CD1c-positive myeloid dendritic cell (primary cell): ENCODE measurements at regions not wholly inside any gene's neighbourhood (a gene's known extent, or its start where the extent isn't known, plus 50 kb on each side); places are given as distances from the start of the nearest gene placed in this dataset.
"Not testable (repeated sequence)": the region's sequence is repeated elsewhere in the genome, so short reads cannot be mapped to it uniquely, and the experiment has no call there.

ENCODE experiments used
- DNase-seq: peaks from one replicate; pipeline ENCODE4 v3.0.0-alpha.2; 2016; ENCODE audit errors: extremely low spot score

- DNase-seq, result no peak
Observed at GRCh38 chr3:153746211-153746610, 375.0 kb upstream of the ARHGEF26 start.

GRCh38 chr3:153749070-153749610 is 372.1 kb upstream of the ARHGEF26 start:
- no peak for DNase-seq

- DNase-seq, result no peak
Observed at GRCh38 chr3:153752405-153753027, 368.7 kb upstream of the ARHGEF26 start.

GRCh38 chr3:153753035-153753434 is 368.2 kb upstream of the ARHGEF26 start:
- no peak for DNase-seq

GRCh38 chr3:153756816-153757215 is 364.4 kb upstream of the ARHGEF26 start:
- no peak for DNase-seq

- DNase-seq, result no peak
Observed at GRCh38 chr3:153757839-153758238, 363.4 kb upstream of the ARHGEF26 start.

GRCh38 chr3:153760948-153761347 is 360.2 kb upstream of the ARHGEF26 start:
- no peak for DNase-seq

- DNase-seq, result no peak
Observed at GRCh38 chr3:153762411-153763235, 358.6 kb upstream of the ARHGEF26 start.

GRCh38 chr3:153767601-153768560 is 353.3 kb upstream of the ARHGEF26 start:
- DNase-seq, result no peak

GRCh38 chr3:153768561-153769469 is 352.4 kb upstream of the ARHGEF26 start:
- peak; percentile 74 for DNase-seq

- no peak for DNase-seq
Observed at GRCh38 chr3:153783106-153783505, 338.1 kb upstream of the ARHGEF26 start.

- no peak for DNase-seq
Observed at GRCh38 chr3:153783741-153784480, 337.3 kb upstream of the ARHGEF26 start.

- DNase-seq, result no peak
Observed at GRCh38 chr3:153785901-153786300, 335.3 kb upstream of the ARHGEF26 start.

GRCh38 chr3:153789380-153789779 is 331.8 kb upstream of the ARHGEF26 start:
- DNase-seq, result no peak

- not testable (repeated sequence) for DNase-seq
Observed at GRCh38 chr3:153797056-153797455, 324.1 kb upstream of the ARHGEF26 start.

- no peak for DNase-seq
Observed at GRCh38 chr3:153809097-153809496, 312.1 kb upstream of the ARHGEF26 start.

GRCh38 chr3:153818338-153818737 is 302.9 kb upstream of the ARHGEF26 start:
- DNase-seq, result no peak

- DNase-seq, result peak; percentile 39
Observed at GRCh38 chr3:153820035-153820434, 301.2 kb upstream of the ARHGEF26 start.

- DNase-seq, result not testable (repeated sequence)
Observed at GRCh38 chr3:153828346-153828745, 292.8 kb upstream of the ARHGEF26 start.

GRCh38 chr3:153829606-153830170 is 291.5 kb upstream of the ARHGEF26 start:
- no peak for DNase-seq
